22Rv1 (cell line): ENCODE measurements at regions not wholly inside any gene's neighbourhood (a gene's known extent, or its start where the extent isn't known, plus 50 kb on each side); places are given as distances from the start of the nearest gene placed in this dataset.

Experiments used
- CTCF ChIP-seq: fragments of 450-650 bp; IDR thresholded peaks from 2 replicates; pipeline ENCODE4 v1.5.1; 2017; ENCODE audit warnings: mild to moderate bottlenecking
- ZFX ChIP-seq: fragments of 450-650 bp; IDR thresholded peaks from 2 replicates; pipeline ENCODE4 v1.6.1; 2017; ENCODE audit warnings: antibody characterized with exemption, borderline replicate concordance

- TF ChIP-seq CTCF (no peak), ZFX (no peak)
Measured at GRCh38 chr2:103139628-103140268, 377.9 kb downstream of the TMEM182 start.
